ENCODE measurements at regions not wholly inside any gene's neighbourhood (a gene's known extent, or its start where the extent isn't known, plus 50 kb on each side); places are given as distances from the start of the nearest gene placed in this dataset.
"Not testable (repeated sequence)": the region's sequence is repeated elsewhere in the genome, so short reads cannot be mapped to it uniquely, and the experiment has no call there.

DNA sequence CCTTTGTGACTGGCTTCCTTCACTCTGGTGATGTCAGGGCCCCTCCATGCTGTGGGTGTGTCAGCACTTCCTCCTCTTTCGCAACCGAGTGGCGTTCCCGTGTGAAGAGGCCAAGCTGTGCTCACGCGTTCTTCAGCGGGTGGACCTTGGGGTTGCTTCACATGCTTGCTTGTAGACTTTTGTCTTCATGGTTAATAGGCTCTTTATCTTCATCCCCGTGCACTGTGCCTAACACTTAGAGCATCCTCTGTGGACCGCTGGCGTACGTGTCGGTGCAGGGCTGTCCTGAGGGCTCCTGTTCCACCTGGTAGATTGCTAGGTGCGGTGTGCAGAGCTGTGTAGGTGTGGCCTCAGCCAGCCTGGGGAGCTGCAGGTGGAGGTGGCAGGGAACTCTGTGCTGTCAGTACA lies 182.3 kb downstream of the OR4M2 start:
- H3K27ac Mint-ChIP-seq, result no peak overlapping the region
- no peaks in the 10 kb centered on the region for H3K4me1 Mint-ChIP-seq
- Histone ChIP-seq H3F3A (replicated peaks; ENCODE audit: low read depth) (no peaks in the 10 kb centered on the region), H3K4me3 (no peak overlapping the region), H3K27ac (ENCODE audit: low read depth) (no peak overlapping the region), H3K4me2 (no peak overlapping the region), H3K4me1 (ENCODE audit: insufficient read depth) (no peaks in the 10 kb centered on the region), H3K79me2 (replicated peaks; ENCODE audit: insufficient read depth) (no peaks in the 10 kb centered on the region), H2AFZ (no peak overlapping the region), H4K20me1 (replicated peaks; ENCODE audit: insufficient read depth) (no peaks in the 10 kb centered on the region), H3K27me3 (ENCODE audit: insufficient read depth) (0 out of 2 replicates have a peak, but pooled peaks cover 4% of the 10 kb centered on the region), H3K36me3 (ENCODE audit: insufficient read depth) (peaks cover 23% of the 10 kb centered on the region), H3K9me2 (ENCODE audit: insufficient read depth) (no peaks in the 10 kb centered on the region)
- H3K27me3 Mint-ChIP-seq (ENCODE audit: insufficient read depth, low read depth, poor library complexity), result peaks cover 15% of the 10 kb centered on the region
- TF ChIP-seq, protein P1, sequence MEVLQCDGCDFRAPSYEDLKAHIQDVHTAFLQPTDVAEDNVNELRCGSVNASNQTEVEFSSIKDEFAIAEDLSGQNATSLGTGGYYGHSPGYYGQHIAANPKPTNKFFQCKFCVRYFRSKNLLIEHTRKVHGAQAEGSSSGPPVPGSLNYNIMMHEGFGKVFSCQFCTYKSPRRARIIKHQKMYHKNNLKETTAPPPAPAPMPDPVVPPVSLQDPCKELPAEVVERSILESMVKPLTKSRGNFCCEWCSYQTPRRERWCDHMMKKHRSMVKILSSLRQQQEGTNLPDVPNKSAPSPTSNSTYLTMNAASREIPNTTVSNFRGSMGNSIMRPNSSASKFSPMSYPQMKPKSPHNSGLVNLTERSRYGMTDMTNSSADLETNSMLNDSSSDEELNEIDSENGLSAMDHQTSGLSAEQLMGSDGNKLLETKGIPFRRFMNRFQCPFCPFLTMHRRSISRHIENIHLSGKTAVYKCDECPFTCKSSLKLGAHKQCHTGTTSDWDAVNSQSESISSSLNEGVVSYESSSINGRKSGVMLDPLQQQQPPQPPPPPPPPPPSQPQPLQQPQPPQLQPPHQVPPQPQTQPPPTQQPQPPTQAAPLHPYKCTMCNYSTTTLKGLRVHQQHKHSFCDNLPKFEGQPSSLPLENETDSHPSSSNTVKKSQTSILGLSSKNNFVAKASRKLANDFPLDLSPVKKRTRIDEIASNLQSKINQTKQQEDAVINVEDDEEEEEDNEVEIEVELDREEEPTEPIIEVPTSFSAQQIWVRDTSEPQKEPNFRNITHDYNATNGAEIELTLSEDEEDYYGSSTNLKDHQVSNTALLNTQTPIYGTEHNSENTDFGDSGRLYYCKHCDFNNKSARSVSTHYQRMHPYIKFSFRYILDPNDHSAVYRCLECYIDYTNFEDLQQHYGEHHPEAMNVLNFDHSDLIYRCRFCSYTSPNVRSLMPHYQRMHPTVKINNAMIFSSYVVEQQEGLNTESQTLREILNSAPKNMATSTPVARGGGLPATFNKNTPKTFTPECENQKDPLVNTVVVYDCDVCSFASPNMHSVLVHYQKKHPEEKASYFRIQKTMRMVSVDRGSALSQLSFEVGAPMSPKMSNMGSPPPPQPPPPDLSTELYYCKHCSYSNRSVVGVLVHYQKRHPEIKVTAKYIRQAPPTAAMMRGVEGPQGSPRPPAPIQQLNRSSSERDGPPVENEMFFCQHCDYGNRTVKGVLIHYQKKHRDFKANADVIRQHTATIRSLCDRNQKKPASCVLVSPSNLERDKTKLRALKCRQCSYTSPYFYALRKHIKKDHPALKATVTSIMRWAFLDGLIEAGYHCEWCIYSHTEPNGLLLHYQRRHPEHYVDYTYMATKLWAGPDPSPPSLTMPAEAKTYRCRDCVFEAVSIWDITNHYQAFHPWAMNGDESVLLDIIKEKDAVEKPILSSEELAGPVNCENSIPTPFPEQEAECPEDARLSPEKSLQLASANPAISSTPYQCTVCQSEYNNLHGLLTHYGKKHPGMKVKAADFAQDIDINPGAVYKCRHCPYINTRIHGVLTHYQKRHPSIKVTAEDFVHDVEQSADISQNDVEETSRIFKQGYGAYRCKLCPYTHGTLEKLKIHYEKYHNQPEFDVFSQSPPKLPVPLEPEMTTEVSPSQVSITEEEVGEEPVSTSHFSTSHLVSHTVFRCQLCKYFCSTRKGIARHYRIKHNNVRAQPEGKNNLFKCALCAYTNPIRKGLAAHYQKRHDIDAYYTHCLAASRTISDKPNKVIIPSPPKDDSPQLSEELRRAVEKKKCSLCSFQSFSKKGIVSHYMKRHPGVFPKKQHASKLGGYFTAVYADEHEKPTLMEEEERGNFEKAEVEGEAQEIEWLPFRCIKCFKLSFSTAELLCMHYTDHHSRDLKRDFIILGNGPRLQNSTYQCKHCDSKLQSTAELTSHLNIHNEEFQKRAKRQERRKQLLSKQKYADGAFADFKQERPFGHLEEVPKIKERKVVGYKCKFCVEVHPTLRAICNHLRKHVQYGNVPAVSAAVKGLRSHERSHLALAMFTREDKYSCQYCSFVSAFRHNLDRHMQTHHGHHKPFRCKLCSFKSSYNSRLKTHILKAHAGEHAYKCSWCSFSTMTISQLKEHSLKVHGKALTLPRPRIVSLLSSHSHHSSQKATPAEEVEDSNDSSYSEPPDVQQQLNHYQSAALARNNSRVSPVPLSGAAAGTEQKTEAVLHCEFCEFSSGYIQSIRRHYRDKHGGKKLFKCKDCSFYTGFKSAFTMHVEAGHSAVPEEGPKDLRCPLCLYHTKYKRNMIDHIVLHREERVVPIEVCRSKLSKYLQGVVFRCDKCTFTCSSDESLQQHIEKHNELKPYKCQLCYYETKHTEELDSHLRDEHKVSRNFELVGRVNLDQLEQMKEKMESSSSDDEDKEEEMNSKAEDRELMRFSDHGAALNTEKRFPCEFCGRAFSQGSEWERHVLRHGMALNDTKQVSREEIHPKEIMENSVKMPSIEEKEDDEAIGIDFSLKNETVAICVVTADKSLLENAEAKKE (CRISPR knock-in tag; IDR thresholded peaks at IDR 0.05), result no peak
- DNase-seq (ENCODE audit: low spot score) (no peak), ATAC-seq (no peak)
- H3K36me3 Mint-ChIP-seq (ENCODE audit: low read depth), result peaks cover 34% of the 10 kb centered on the region
- no peaks in the 10 kb centered on the region; the same call in 1 of the 3 replicates for H3K9me3 Mint-ChIP-seq
- no peak overlapping the region for H3K4me3 Mint-ChIP-seq

DNA sequence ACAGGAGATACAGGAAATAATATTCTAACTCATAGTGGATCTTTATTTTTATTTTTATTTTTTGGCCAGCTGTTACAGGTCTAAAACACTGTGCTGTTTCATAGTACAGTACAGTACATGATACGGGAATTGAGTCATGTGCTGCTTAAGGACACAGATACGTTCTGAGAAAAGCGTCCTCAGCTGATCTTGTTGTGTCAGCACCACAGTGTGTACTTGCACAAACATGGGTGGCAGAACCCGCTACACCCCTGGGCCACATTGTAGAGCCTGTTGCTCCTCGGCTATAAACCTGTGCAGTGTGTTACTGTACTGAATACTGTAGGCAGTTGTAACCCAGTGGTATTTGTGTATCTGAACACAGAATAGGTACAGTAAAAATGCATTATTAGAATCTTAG lies 183.4 kb downstream of the OR4M2 start:
- no peaks in the 10 kb centered on the region for H4K20me1 ChIP-seq (replicated peaks; ENCODE audit: insufficient read depth)
- H3K79me2 ChIP-seq (replicated peaks; ENCODE audit: insufficient read depth), result no peaks in the 10 kb centered on the region
- Mint-ChIP-seq H3K4me1 (no peaks in the 10 kb centered on the region), H3K27me3 (ENCODE audit: insufficient read depth, low read depth, poor library complexity) (peaks cover 10% of the 10 kb centered on the region), H3K36me3 (ENCODE audit: low read depth) (peaks cover 29% of the 10 kb centered on the region), H3K27ac (no peak overlapping the region), H3K9me3 (no peaks in the 10 kb centered on the region; the same call in 1 of the 3 replicates), H3K4me3 (no peak overlapping the region)
- DNase-seq (ENCODE audit: low spot score), result no peak
- peaks cover 31% of the 10 kb centered on the region for H3K36me3 ChIP-seq (ENCODE audit: insufficient read depth)
- TF ChIP-seq STAT1 (IDR thresholded peaks at IDR 0.05; ENCODE audit: unreplicated experiment), result no peak
- TF ChIP-seq, protein P2, sequence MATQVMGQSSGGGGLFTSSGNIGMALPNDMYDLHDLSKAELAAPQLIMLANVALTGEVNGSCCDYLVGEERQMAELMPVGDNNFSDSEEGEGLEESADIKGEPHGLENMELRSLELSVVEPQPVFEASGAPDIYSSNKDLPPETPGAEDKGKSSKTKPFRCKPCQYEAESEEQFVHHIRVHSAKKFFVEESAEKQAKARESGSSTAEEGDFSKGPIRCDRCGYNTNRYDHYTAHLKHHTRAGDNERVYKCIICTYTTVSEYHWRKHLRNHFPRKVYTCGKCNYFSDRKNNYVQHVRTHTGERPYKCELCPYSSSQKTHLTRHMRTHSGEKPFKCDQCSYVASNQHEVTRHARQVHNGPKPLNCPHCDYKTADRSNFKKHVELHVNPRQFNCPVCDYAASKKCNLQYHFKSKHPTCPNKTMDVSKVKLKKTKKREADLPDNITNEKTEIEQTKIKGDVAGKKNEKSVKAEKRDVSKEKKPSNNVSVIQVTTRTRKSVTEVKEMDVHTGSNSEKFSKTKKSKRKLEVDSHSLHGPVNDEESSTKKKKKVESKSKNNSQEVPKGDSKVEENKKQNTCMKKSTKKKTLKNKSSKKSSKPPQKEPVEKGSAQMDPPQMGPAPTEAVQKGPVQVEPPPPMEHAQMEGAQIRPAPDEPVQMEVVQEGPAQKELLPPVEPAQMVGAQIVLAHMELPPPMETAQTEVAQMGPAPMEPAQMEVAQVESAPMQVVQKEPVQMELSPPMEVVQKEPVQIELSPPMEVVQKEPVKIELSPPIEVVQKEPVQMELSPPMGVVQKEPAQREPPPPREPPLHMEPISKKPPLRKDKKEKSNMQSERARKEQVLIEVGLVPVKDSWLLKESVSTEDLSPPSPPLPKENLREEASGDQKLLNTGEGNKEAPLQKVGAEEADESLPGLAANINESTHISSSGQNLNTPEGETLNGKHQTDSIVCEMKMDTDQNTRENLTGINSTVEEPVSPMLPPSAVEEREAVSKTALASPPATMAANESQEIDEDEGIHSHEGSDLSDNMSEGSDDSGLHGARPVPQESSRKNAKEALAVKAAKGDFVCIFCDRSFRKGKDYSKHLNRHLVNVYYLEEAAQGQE (IDR thresholded peaks at IDR 0.05; ENCODE audit: unreplicated experiment), result no peak
- H2AFZ ChIP-seq, result no peak overlapping the region
- no peak overlapping the region for H3K4me2 ChIP-seq
- no peaks in the 10 kb centered on the region for H3F3A ChIP-seq (replicated peaks; ENCODE audit: low read depth)
- H3K4me1 ChIP-seq (ENCODE audit: insufficient read depth), result no peaks in the 10 kb centered on the region
- ATAC-seq, result no peak
- H3K27me3 ChIP-seq (ENCODE audit: insufficient read depth), result 0 out of 2 replicates have a peak, but pooled peaks cover 4% of the 10 kb centered on the region
- no peak overlapping the region for H3K27ac ChIP-seq (ENCODE audit: low read depth)
- H3K9me2 ChIP-seq (ENCODE audit: insufficient read depth), result no peaks in the 10 kb centered on the region
- H3K4me3 ChIP-seq, result no peak overlapping the region

DNA sequence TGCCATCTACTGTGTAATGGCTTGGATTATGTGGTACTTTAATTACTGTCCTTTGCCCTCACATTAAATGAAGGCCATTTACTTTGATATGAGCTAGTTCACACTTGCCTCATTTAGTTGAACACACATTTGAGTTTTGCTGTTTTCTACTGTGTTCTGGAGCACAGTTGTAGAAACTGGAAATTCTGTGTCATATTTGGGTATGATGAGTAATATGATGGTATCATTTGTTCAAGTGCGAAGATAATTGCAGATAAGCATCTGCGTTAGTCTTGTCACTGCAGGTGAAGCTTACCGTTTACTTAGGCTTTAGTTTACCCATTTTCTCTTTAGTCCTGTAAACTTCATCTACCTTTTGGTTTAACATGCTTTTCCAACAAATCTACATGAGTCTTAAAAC lies 183.9 kb downstream of the OR4M2 start:
- H3K4me3 ChIP-seq; H3K27me3 ChIP-seq (ENCODE audit: insufficient read depth); H3K4me3 Mint-ChIP-seq; ATAC-seq; H3K9me2 ChIP-seq (ENCODE audit: insufficient read depth); H4K20me1 ChIP-seq (replicated peaks; ENCODE audit: insufficient read depth); H3K27ac Mint-ChIP-seq; H3K27me3 Mint-ChIP-seq (ENCODE audit: insufficient read depth, low read depth, poor library complexity); H3K4me1 ChIP-seq (ENCODE audit: insufficient read depth); H3F3A ChIP-seq (replicated peaks; ENCODE audit: low read depth); H2AFZ ChIP-seq; H3K27ac ChIP-seq (ENCODE audit: low read depth); H3K4me1 Mint-ChIP-seq; H3K4me2 ChIP-seq; H3K79me2 ChIP-seq (replicated peaks; ENCODE audit: insufficient read depth); H3K9me3 Mint-ChIP-seq; DNase-seq (ENCODE audit: low spot score): not testable (repeated sequence)
- peaks cover 24% of the 10 kb centered on the region for H3K36me3 Mint-ChIP-seq (ENCODE audit: low read depth)
- H3K36me3 ChIP-seq (ENCODE audit: insufficient read depth), result peaks cover 32% of the 10 kb centered on the region

All from GM23338 (cell line).